ENCODE measurements at regions not wholly inside any gene's neighbourhood (a gene's known extent, or its start where the extent isn't known, plus 50 kb on each side); places are given as distances from the start of the nearest gene placed in this dataset.

- TF ChIP-seq CTCF (IDR thresholded peaks at IDR 0.05; ENCODE audit: borderline replicate concordance, extremely low read depth, low read length, poor library complexity, severe bottlenecking), result no peak
- TF ChIP-seq EZH2 (IDR thresholded peaks at IDR 0.05; ENCODE audit: borderline replicate concordance, low read depth, low read length, severe bottlenecking), result no peak
Measured at GRCh38 chr4:104881136-104881886, 265.4 kb upstream of the TET2 start.

All from DND-41 (cell line).